GM12892 (cell line): ENCODE measurements at regions not wholly inside any gene's neighbourhood (a gene's known extent, or its start where the extent isn't known, plus 50 kb on each side); places are given as distances from the start of the nearest gene placed in this dataset.

ENCODE experiments used
- DNase-seq: peaks from one replicate; pipeline ENCODE4 v3.0.0; 2011; ENCODE audit not compliant: insufficient read length
- FAIRE-seq: peaks from 2 replicates; lab custom pipeline; 2011; peaks lifted over from hg19 to GRCh38; lab: Jason Lieb, UNC
- POLR2A ChIP-seq: IDR thresholded peaks from 2 replicates; pipeline ENCODE4 v1.6.1; 2011; ENCODE audit warnings: low read depth, low read length, control low read depth
- POLR2AphosphoS5 ChIP-seq: IDR thresholded peaks from 2 replicates; pipeline ENCODE4 v1.6.1; 2011; ENCODE audit warnings: low read depth, low read length, control low read depth
- TAF1 ChIP-seq: IDR thresholded peaks from 2 replicates; pipeline ENCODE4 v1.6.1; 2011; ENCODE audit warnings: low read depth, mild to moderate bottlenecking, control low read depth, low read length, borderline replicate concordance

DNA sequence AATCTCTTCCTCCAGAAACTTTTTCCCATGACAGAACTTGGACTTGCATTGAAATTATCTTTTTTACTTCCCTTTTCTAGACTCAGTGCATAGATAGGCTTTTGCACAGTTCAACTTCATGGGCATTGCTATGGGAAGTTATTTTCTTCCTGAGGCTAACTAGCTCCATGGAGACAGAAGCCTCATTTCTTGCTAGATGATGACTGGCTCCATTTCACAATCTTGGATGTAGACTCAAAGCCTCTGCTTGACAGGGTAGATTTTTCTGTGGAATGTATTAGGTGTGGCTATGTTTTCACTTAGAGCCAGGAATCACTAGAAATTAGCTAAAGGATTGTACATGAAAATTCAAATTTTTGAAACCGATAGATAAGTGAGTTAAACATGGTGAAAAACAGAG is 884.1 kb upstream of the MGAT4C start:
- no peak for DNase-seq
- no peak for FAIRE-seq

DNA sequence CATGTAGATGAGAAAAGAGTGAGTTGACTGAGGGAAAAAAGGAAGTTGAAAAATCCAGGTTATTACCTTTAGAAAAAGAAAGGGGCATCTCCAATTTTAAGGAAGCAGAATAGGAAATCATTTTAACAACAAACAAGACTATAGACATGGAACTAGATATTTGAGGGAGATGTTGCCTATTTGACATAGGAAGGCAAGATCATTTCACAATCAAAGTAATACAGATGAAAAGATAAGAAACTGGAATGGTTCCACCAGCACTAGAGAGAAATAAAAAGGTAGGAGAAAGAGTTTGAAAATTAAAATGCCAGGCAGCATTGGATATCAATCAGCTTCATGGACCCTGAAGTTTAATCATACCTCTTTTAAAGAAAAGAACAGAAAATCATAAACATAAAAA is 881.0 kb upstream of the MGAT4C start:
- FAIRE-seq (no peak), DNase-seq (no peak)
- TF ChIP-seq TAF1 (no peak), POLR2A (no peak), POLR2AphosphoS5 (no peak)

More for the DNA sequence above, 884.1 kb upstream of the MGAT4C start:
- TF ChIP-seq POLR2AphosphoS5 (no peak), POLR2A (no peak), TAF1 (no peak)

GRCh38 chr12:87136330-87136976 is 880.3 kb upstream of the MGAT4C start:
- FAIRE-seq (no peak), DNase-seq (no peak)
- no peak for TF ChIP-seq POLR2AphosphoS5
- TF ChIP-seq POLR2A, result no peak
- no peak for TF ChIP-seq TAF1

- FAIRE-seq (no peak), DNase-seq (no peak)
- TF ChIP-seq POLR2A (no peak), POLR2AphosphoS5 (no peak), TAF1 (no peak)
These were observed 871.1 kb upstream of the MGAT4C start for GRCh38 chr12:87127272-87127671.

GRCh38 chr12:87121896-87122295 is 865.7 kb upstream of the MGAT4C start:
- FAIRE-seq, result no peak
- TF ChIP-seq POLR2A (no peak), TAF1 (no peak), POLR2AphosphoS5 (no peak)
- DNase-seq, result no peak

GRCh38 chr12:87120440-87120839 is 864.2 kb upstream of the MGAT4C start:
- DNase-seq, result no peak
- TF ChIP-seq POLR2AphosphoS5, result no peak
- TF ChIP-seq POLR2A, result no peak
- no peak for TF ChIP-seq TAF1

DNA sequence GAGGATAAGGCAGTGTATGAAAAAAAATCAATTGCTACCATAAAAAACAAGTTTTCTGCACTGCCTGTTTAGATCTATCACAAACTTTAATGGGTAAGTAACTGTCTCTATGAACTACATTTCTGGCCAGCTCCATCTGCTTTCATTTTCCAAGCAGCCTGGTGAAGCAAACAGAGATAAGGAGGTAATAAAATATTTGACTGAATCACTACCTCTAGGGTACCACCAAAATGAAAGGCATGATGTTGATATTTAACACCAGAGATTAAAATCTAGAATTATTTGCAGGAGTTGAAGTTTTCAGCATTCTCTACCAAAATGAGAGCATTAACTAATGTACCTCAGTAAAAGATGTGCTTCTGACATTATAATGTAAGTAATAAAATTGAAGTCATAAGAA is 863.5 kb upstream of the MGAT4C start:
- no peak for DNase-seq
- TF ChIP-seq TAF1 (no peak), POLR2A (no peak), POLR2AphosphoS5 (no peak)

More at GRCh38 chr12:87120440-87120839, 864.2 kb upstream of the MGAT4C start:
- FAIRE-seq, result no peak

GRCh38 chr12:87117526-87117925 is 861.3 kb upstream of the MGAT4C start:
- no peak for TF ChIP-seq POLR2A
- no peak for FAIRE-seq
- no peak for DNase-seq

More for the DNA sequence above, 863.5 kb upstream of the MGAT4C start:
- no peak for FAIRE-seq

DNA sequence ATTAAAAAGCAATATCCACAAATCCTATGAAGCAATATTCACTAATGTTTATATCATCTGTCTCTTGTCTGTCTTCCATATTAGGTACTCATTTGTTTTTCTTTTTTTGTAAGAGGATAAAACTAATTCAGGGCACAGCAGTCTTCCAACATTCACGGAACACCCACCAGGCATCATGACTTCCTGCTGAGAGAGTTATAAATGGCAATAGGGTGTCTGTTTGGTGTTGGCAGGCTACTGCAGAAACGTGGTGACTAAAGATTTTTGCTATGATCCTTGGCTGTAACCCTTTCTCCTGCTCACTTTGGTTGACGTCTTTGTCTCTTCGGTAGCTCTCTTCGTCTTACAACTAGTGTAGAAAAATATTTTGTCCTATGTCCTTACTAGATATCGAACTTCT is 860.6 kb upstream of the MGAT4C start:
- DNase-seq (no peak), FAIRE-seq (no peak)
- TF ChIP-seq POLR2AphosphoS5, result no peak
- no peak for TF ChIP-seq TAF1

DNA sequence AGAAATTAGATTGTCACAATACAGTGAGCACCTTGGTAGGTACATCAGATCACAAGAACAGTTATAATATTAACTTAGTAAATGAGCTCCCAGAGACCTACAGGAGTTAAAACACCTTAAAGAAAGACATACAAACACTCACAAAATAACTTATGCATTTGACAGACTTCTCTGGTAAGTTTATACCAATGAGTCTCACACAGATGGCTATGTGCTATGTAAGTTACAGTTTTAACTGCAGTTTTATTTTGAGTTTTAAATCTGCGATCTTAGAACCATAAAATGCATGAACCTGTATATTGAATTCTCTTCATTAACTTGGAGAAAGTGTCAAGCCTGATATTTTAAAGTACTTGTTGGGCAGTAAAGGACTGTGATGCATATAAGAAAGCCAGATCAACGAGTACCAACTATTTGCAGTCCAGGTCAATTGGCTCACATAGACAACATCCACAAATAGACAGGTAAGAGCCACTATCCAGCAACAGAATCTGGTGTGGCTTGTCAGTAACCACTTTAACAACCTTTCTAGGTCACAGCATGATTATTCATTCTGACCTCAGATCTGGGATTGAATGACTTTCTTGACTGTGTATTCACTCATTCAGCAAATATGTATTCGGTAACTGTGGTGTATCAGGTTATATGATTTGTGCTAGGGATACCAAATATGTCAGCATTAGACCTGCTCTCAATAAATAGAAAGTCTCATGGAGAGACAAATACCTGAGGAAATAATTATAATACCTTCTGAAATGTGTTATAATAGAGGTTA is 856.6 kb upstream of the MGAT4C start:
- no peak for DNase-seq
- no peak for FAIRE-seq
- TF ChIP-seq POLR2AphosphoS5, result no peak
- no peak for TF ChIP-seq TAF1
- TF ChIP-seq POLR2A, result no peak

DNA sequence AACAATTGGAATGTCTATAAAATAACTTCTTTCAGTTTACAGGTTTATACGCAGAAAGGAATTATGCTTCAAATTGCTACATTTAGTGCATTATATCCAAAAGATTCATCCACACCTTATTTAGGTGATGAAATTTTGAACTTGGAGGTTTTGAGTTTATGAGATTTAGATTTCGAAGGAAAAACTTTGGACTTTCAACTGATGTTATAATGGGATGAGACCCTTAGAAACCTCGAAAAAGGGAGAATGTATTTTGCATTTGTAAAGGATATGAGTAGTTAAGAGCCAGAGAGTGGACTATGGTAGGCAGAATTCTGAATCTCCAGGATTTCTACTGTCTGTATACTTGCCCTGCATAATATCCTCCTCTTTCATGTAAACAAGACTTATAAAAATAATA is 851.6 kb upstream of the MGAT4C start:
- FAIRE-seq (no peak), DNase-seq (no peak)
- TF ChIP-seq POLR2AphosphoS5 (no peak), POLR2A (no peak), TAF1 (no peak)

GRCh38 chr12:87107270-87107669 is 851.1 kb upstream of the MGAT4C start:
- FAIRE-seq (no peak), DNase-seq (no peak)
- TF ChIP-seq POLR2AphosphoS5 (no peak), TAF1 (no peak), POLR2A (no peak)
